ENCODE measurements at regions not wholly inside any gene's neighbourhood (a gene's known extent, or its start where the extent isn't known, plus 50 kb on each side); places are given as distances from the start of the nearest gene placed in this dataset.

GRCh38 chr1:55988963-55989452, 590.4 kb downstream of the PLPP3 start:
- TF ChIP-seq POLR2A (IDR thresholded peaks at IDR 0.05; ENCODE audit: low read depth, low read length) (no peak), POLR2AphosphoS5 (IDR thresholded peaks at IDR 0.05; ENCODE audit: low read depth, low read length) (no peak), SPI1 (IDR thresholded peaks at IDR 0.05; ENCODE audit: low read depth, low read length) (no peak), PAX5 (IDR thresholded peaks at IDR 0.05; ENCODE audit: insufficient read depth, low read length, severe bottlenecking) (no peak), TAF1 (IDR thresholded peaks at IDR 0.05; ENCODE audit: low read depth, low read length) (no peak), POU2F2 (IDR thresholded peaks at IDR 0.05; ENCODE audit: low read depth, low read length) (no peak)
